Fibroblast of skin of scalp (primary cell): ENCODE measurements at regions not wholly inside any gene's neighbourhood (a gene's known extent, or its start where the extent isn't known, plus 50 kb on each side); places are given as distances from the start of the nearest gene placed in this dataset.
"Not testable (repeated sequence)": the region's sequence is repeated elsewhere in the genome, so short reads cannot be mapped to it uniquely, and the experiment has no call there.

ENCODE experiments used
- DNase-seq: peaks from one replicate; pipeline ENCODE4 v3.0.0-alpha.2; 2013

- DNase-seq: no peak
These were observed 112.5 kb upstream of the PRSS1 start for GRCh38 chr7:142636751-142637150.

- DNase-seq: not testable (repeated sequence)
These were observed 113.2 kb upstream of the PRSS1 start for GRCh38 chr7:142636107-142636506.

- DNase-seq: peak; percentile 62
These were observed 116.8 kb upstream of the PRSS1 start for GRCh38 chr7:142632271-142633134.

GRCh38 chr7:142629588-142630260 is 119.5 kb upstream of the PRSS1 start:
- DNase-seq: peak; percentile 56

- DNase-seq: no peak
These were observed 120.3 kb upstream of the PRSS1 start for GRCh38 chr7:142628945-142629344.

- not testable (repeated sequence) for DNase-seq
These were observed 122.0 kb upstream of the PRSS1 start for GRCh38 chr7:142627223-142627622.

- peak; percentile 23 for DNase-seq
These were observed 122.7 kb upstream of the PRSS1 start for GRCh38 chr7:142626420-142627035.

- not testable (repeated sequence) for DNase-seq
These were observed 124.1 kb upstream of the PRSS1 start for GRCh38 chr7:142625216-142625615.

GRCh38 chr7:142620402-142620801 is 128.9 kb upstream of the PRSS1 start:
- DNase-seq: no peak

- DNase-seq: no peak
These were observed 130.5 kb upstream of the PRSS1 start for GRCh38 chr7:142618655-142619351.

GRCh38 chr7:142616842-142617241 is 132.4 kb upstream of the PRSS1 start:
- DNase-seq: no peak

- DNase-seq: no peak
These were observed 133.1 kb upstream of the PRSS1 start for GRCh38 chr7:142616121-142616643.

GRCh38 chr7:142615508-142615907 is 133.8 kb upstream of the PRSS1 start:
- DNase-seq: no peak

- DNase-seq: peak; percentile 2
These were observed 135.2 kb upstream of the PRSS1 start for GRCh38 chr7:142614116-142614515.

- no peak for DNase-seq
These were observed 136.9 kb upstream of the PRSS1 start for GRCh38 chr7:142612237-142612881.

GRCh38 chr7:142611566-142612236 is 137.6 kb upstream of the PRSS1 start:
- DNase-seq: no peak

- no peak for DNase-seq
These were observed 140.4 kb upstream of the PRSS1 start for GRCh38 chr7:142608630-142609428.

- no peak for DNase-seq
These were observed 141.9 kb upstream of the PRSS1 start for GRCh38 chr7:142607351-142607750.

- no peak for DNase-seq
These were observed 143.2 kb upstream of the PRSS1 start for GRCh38 chr7:142606081-142606480.

GRCh38 chr7:142604671-142605070 is 144.6 kb upstream of the PRSS1 start:
- DNase-seq: no peak
